Gastroesophageal sphincter (tissue), 4 donors: ENCODE measurements at regions not wholly inside any gene's neighbourhood (a gene's known extent, or its start where the extent isn't known, plus 50 kb on each side); places are given as distances from the start of the nearest gene placed in this dataset.

ENCODE experiments used
- ATAC-seq: fragments of 150-250 bp; one replicate; pipeline ENCODE4 v1.9.1; 2016; ENCODE audit warnings: mild to moderate bottlenecking, moderate library complexity
- H3K27ac ChIP-seq, 4 donors: fragments of 200-600 bp; sonication (generic) in 3 of 4; 1 replicate in 3 of 4; 2 replicates in 1 of 4; pipeline ENCODE4 v1.5.1; 2016 to 2019
- H3K27me3 ChIP-seq: fragments of 200-600 bp; sonication (generic); one replicate; pipeline ENCODE4 v1.5.1; 2019
- H3K36me3 ChIP-seq, 2 donors: fragments of 200-600 bp; sonication (generic); one replicate each; pipeline ENCODE4 v1.5.1; 2019; ENCODE audit warnings: control low read depth in 1 of 2
- H3K4me1 ChIP-seq, 3 donors: fragments of 200-600 bp; sonication (generic); 1 replicate in 2 of 3; 2 replicates in 1 of 3; pipeline ENCODE4 v1.5.1; 2016 to 2019; ENCODE audit warnings: control low read depth in 2 of 3
- H3K4me3 ChIP-seq, 2 donors: fragments of 200-600 bp; sonication (generic); one replicate each; pipeline ENCODE4 v1.5.1; 2019; ENCODE audit warnings: mild to moderate bottlenecking in 1 of 2, moderate library complexity in 1 of 2
- H3K9me3 ChIP-seq, 3 donors: fragments of 200-600 bp; sonication (generic); one replicate each; pipeline ENCODE4 v1.5.1; 2017 to 2019; ENCODE audit warnings: control low read depth in 2 of 3
- EP300 ChIP-seq: sonication (generic); formaldehyde crosslinking; IDR thresholded peaks from one replicate; pipeline ENCODE4 v1.6.1; 2017; ENCODE audit warnings: antibody characterized with exemption, mild to moderate bottlenecking
- POLR2A ChIP-seq, 2 donors: fragments of 450-650 bp; IDR thresholded peaks; one replicate each; pipeline ENCODE4 v1.6.1; 2017; ENCODE audit warnings: antibody characterized with exemption in 2 of 2, mild to moderate bottlenecking in 2 of 2, moderate library complexity in 1 of 2
- POLR2AphosphoS5 ChIP-seq: sonication (generic); formaldehyde crosslinking; IDR thresholded peaks from one replicate; pipeline ENCODE4 v1.6.1; 2017; ENCODE audit warnings: antibody characterized with exemption
- WGBS, 2 donors: methylation state at CpG; one replicate each; pipeline ENCODE4 v1.1.5; 2018; ENCODE audit warnings: low coverage in 1 of 2; 5-methylcytosine and 5-hydroxymethylcytosine counted together
- TF ChIP-seq, protein P1 (sequence below), 4 experiments: fragments of 200-600 bp in 2 of 4; fragments of 450-650 bp in 2 of 4; sonication (generic) in 1 of 4; IDR thresholded peaks; one replicate each; pipeline ENCODE4 v1.5.1; 2017 to 2019; ENCODE audit warnings: antibody characterized with exemption in 4 of 4, mild to moderate bottlenecking in 2 of 4, moderate library complexity in 2 of 4

DNA sequence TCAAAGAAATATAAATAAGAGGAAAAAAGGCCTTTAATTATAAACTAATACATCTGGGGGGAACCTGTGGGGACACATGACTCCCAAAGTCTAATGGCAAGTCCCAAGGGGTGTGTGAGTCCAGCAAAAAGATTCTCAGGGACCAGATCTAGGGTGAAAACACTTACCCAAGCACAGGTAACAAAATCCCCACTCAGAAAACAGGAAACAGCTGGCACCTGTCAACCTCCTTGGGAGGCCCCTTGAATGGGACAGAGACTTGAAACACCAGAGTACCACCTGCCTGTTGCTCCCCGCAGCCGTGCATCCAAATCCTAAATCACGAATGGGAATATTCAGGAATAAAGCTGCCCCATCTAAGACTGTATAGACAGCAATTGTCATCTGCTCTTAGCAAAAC, 461.2 kb upstream of the CDH5 start:
- WGBS, 2 donors, result 77 to 78% methylated on average over 3 of the region's 3 CpGs

DNA sequence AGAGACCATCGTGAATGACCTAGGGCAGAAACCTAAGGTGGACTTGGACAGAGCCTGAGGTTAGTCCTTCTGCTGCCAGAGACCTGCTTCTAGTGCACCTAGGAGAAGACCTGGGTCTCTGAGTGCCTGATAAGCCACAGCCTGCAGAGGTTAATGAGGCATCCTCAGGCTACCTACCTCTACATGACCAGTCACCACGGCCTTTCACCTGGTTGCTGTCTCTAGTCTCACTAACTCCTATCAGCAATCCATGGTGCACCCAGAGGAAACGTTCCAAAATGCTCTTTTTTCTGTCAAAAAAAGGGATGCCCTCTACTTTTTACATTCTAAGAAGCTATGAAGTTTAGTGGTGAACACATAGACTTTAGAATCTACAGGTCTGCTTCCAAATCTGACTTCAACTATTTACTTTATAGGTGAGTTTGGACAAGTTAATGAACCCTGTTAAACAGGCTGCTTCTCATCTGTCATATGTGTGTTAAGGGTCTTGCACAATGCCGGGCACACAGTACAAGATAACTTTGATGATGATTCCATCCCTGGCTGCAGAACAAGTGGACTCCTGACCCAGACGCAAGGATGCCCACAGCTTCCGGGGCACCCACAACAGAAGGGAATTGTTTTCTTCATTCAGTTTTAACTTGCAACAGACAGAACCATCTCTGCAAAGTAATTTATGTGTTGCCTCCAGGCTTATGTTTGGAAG, 469.9 kb upstream of the CDH5 start:
- TF ChIP-seq POLR2AphosphoS5 (no peak), POLR2A (IDR thresholded peaks at IDR 0.05) (no peak), EP300 (no peak)
- TF ChIP-seq, protein P1, sequence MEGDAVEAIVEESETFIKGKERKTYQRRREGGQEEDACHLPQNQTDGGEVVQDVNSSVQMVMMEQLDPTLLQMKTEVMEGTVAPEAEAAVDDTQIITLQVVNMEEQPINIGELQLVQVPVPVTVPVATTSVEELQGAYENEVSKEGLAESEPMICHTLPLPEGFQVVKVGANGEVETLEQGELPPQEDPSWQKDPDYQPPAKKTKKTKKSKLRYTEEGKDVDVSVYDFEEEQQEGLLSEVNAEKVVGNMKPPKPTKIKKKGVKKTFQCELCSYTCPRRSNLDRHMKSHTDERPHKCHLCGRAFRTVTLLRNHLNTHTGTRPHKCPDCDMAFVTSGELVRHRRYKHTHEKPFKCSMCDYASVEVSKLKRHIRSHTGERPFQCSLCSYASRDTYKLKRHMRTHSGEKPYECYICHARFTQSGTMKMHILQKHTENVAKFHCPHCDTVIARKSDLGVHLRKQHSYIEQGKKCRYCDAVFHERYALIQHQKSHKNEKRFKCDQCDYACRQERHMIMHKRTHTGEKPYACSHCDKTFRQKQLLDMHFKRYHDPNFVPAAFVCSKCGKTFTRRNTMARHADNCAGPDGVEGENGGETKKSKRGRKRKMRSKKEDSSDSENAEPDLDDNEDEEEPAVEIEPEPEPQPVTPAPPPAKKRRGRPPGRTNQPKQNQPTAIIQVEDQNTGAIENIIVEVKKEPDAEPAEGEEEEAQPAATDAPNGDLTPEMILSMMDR (IDR thresholded peaks at IDR 0.05), result no peak
- no peak for ATAC-seq
- 61 to 90% methylated on average over 2 to 6 of the region's 6 CpGs for WGBS, 2 donors

More for the DNA sequence above, 461.2 kb upstream of the CDH5 start:
- Histone ChIP-seq H3K27ac (no peak overlapping the region), H3K4me3 (no peak overlapping the region), H3K4me1 (no peaks in the 10 kb centered on the region), H3K36me3 (no peaks in the 10 kb centered on the region), H3K27me3 (no peaks in the 10 kb centered on the region), H3K9me3 (no peaks in the 10 kb centered on the region)
- TF ChIP-seq POLR2A (IDR thresholded peaks at IDR 0.05), result no peak
- no peak for TF ChIP-seq EP300
- no peak for TF ChIP-seq POLR2AphosphoS5
- TF ChIP-seq, protein P1 (IDR thresholded peaks at IDR 0.05), result no peak
- ATAC-seq, result no peak

DNA sequence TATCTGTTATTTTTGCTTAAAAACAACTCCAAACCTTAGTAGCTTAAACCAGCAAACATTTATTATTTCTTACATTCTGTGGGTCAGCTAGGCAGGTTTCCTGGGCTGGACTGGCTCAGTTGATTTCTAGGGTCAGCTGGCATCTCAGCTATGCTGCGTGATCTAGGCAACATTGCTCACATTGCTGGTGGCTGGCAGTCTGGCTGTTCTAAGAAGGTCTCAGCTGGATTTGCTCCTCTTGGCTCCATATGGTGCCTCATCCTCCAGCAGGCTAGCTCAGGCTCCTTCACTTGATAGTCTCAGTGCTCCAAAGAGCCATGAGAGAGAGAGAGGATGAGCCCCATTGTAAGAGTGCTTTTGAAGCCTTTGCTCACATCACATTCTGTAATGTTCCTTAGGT, 470.6 kb upstream of the CDH5 start:
- no CpG with 5 or more reads among the region's 1 CpG for WGBS, 2 donors
- Histone ChIP-seq H3K4me3 (no peak overlapping the region), H3K4me1 (no peaks in the 10 kb centered on the region), H3K9me3 (no peaks in the 10 kb centered on the region), H3K36me3 (no peaks in the 10 kb centered on the region), H3K27ac (no peak overlapping the region), H3K27me3 (no peaks in the 10 kb centered on the region)
- no peak for TF ChIP-seq EP300
- TF ChIP-seq POLR2AphosphoS5, result no peak
- no peak for TF ChIP-seq POLR2A (IDR thresholded peaks at IDR 0.05)
- TF ChIP-seq, protein P1 (IDR thresholded peaks at IDR 0.05), result no peak
- no peak for ATAC-seq

More for the DNA sequence above, 469.9 kb upstream of the CDH5 start:
- Histone ChIP-seq H3K27ac (no peak overlapping the region), H3K4me1 (no peaks in the 10 kb centered on the region), H3K27me3 (no peaks in the 10 kb centered on the region), H3K36me3 (no peaks in the 10 kb centered on the region), H3K9me3 (no peaks in the 10 kb centered on the region), H3K4me3 (no peak overlapping the region)

DNA sequence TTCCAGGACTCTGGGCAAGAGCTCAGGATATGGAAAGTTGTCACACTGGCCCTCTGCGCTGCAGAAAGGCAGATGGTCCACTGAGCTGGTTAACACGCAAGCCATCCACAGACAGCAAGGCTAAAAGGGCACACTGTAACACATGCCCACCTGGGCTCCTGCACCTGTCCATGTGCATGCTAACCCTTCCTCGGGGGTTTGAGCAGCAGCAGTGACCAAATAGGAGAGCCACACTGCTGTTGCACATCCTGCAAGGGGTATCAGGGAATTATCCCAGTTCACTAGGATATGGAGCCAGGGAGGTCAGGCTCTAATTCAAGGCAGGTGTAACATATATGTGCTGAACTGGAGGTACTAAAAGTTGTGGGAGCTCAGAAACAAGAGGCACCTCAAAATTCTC, 471.0 kb upstream of the CDH5 start:
- H3K36me3 ChIP-seq, result no peaks in the 10 kb centered on the region
- 100% methylated on average over 1 of the region's 3 CpGs; no CpG with 5 or more reads in 1 of the 2 donors for WGBS, 2 donors
- TF ChIP-seq POLR2A (IDR thresholded peaks at IDR 0.05) (no peak), POLR2AphosphoS5 (no peak), EP300 (no peak)
- TF ChIP-seq, protein P1 (IDR thresholded peaks at IDR 0.05), result no peak

DNA sequence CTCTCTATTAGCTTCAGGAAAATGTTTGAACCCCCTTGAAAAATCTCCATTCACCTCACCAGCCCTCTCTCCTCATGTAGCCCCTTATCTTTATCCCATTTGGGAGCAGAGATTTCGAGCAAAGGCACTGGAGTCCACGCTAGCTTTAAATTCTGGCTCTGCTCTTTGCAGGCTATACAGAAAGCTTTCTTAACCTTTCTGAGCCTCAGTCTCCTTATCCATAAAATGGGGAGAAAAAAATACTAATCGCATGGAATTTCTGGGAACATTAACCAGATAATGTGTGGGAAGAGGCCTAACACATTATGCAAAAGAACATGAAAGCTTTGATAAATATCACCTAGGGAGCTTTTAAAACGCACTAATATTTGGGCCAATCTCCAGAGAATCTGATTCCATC, 476.3 kb upstream of the CDH5 start:
- WGBS, 2 donors, result 75 to 100% methylated on average over 3 of the region's 4 CpGs
- H3K4me1 ChIP-seq, result no peaks in the 10 kb centered on the region
- no peak overlapping the region for H3K27ac ChIP-seq
- no peak overlapping the region for H3K4me3 ChIP-seq
- H3K36me3 ChIP-seq, result no peaks in the 10 kb centered on the region
- no peaks in the 10 kb centered on the region for H3K27me3 ChIP-seq
- no peak for ATAC-seq
- TF ChIP-seq POLR2AphosphoS5, result no peak
- TF ChIP-seq, protein P1 (IDR thresholded peaks at IDR 0.05), result no peak
- TF ChIP-seq EP300, result no peak
- TF ChIP-seq POLR2A (IDR thresholded peaks at IDR 0.05), result no peak
- H3K9me3 ChIP-seq, result no peaks in the 10 kb centered on the region

More for the DNA sequence above, 471.0 kb upstream of the CDH5 start:
- Histone ChIP-seq H3K4me1 (no peaks in the 10 kb centered on the region), H3K9me3 (no peaks in the 10 kb centered on the region), H3K27me3 (no peaks in the 10 kb centered on the region), H3K27ac (no peak overlapping the region), H3K4me3 (no peak overlapping the region)
- no peak for ATAC-seq
